ENCODE measurements at regions not wholly inside any gene's neighbourhood (a gene's known extent, or its start where the extent isn't known, plus 50 kb on each side); places are given as distances from the start of the nearest gene placed in this dataset.

GRCh38 chr3:13766128-13766527, 113.7 kb downstream of the WNT7A start:
- Histone ChIP-seq H3K9ac (no peak overlapping the region), H3K27me3 (no peaks in the 10 kb centered on the region), H3K79me2 (ENCODE audit: low read depth) (no peaks in the 10 kb centered on the region), H4K20me1 (ENCODE audit: low read depth) (no peaks in the 10 kb centered on the region), H3F3A (ENCODE audit: low read depth) (no peaks in the 10 kb centered on the region), H3K4me3 (no peak overlapping the region), H3K4me1 (no peaks in the 10 kb centered on the region), H3K36me3 (no peaks in the 10 kb centered on the region), H3K27ac (no peak overlapping the region), H2AFZ (replicated peaks) (no peak overlapping the region), H3K4me2 (no peak overlapping the region), H3K9me3 (ENCODE audit: low read depth) (no peaks in the 10 kb centered on the region)
- Mint-ChIP-seq H3K9me3 (peaks cover 5% of the 10 kb centered on the region), H3K27me3 (ENCODE audit: insufficient read depth, low read depth) (peaks cover 4% of the 10 kb centered on the region), H3K36me3 (no peaks in the 10 kb centered on the region), H3K27ac (no peak overlapping the region), H3K4me3 (no peak overlapping the region), H3K4me1 (peaks cover 18% of the 10 kb centered on the region)
- no peak for DNase-seq (ENCODE audit: low spot score)
- TF ChIP-seq EZH2phosphoT487 (IDR thresholded peaks at IDR 0.05) (no peak), EZH2 (IDR thresholded peaks at IDR 0.05) (no peak)
- TF ChIP-seq, protein P1, sequence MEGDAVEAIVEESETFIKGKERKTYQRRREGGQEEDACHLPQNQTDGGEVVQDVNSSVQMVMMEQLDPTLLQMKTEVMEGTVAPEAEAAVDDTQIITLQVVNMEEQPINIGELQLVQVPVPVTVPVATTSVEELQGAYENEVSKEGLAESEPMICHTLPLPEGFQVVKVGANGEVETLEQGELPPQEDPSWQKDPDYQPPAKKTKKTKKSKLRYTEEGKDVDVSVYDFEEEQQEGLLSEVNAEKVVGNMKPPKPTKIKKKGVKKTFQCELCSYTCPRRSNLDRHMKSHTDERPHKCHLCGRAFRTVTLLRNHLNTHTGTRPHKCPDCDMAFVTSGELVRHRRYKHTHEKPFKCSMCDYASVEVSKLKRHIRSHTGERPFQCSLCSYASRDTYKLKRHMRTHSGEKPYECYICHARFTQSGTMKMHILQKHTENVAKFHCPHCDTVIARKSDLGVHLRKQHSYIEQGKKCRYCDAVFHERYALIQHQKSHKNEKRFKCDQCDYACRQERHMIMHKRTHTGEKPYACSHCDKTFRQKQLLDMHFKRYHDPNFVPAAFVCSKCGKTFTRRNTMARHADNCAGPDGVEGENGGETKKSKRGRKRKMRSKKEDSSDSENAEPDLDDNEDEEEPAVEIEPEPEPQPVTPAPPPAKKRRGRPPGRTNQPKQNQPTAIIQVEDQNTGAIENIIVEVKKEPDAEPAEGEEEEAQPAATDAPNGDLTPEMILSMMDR (IDR thresholded peaks at IDR 0.05) = no peak

- Mint-ChIP-seq H3K27me3 (ENCODE audit: insufficient read depth, low read depth) (peaks cover 7% of the 10 kb centered on the region), H3K4me1 (peaks cover 3% of the 10 kb centered on the region), H3K27ac (peak overlapping the region; percentile 17), H3K4me3 (no peak overlapping the region), H3K36me3 (no peaks in the 10 kb centered on the region), H3K9me3 (peaks cover 5% of the 10 kb centered on the region)
- Histone ChIP-seq H3K4me3 (no peak overlapping the region), H3K27ac (no peak overlapping the region), H2AFZ (replicated peaks) (no peak overlapping the region), H3K9ac (no peak overlapping the region), H3K9me3 (ENCODE audit: low read depth) (no peaks in the 10 kb centered on the region), H3K36me3 (no peaks in the 10 kb centered on the region), H3K4me1 (no peaks in the 10 kb centered on the region), H3K79me2 (ENCODE audit: low read depth) (no peaks in the 10 kb centered on the region), H3K27me3 (no peaks in the 10 kb centered on the region), H3K4me2 (no peak overlapping the region), H3F3A (ENCODE audit: low read depth) (no peaks in the 10 kb centered on the region), H4K20me1 (ENCODE audit: low read depth) (no peaks in the 10 kb centered on the region)
- TF ChIP-seq, protein P1 (IDR thresholded peaks at IDR 0.05) = no peak
- no peak for TF ChIP-seq EZH2 (IDR thresholded peaks at IDR 0.05)
- no peak for TF ChIP-seq EZH2phosphoT487 (IDR thresholded peaks at IDR 0.05)
- DNase-seq (ENCODE audit: low spot score) = no peak
Observed at GRCh38 chr3:13764161-13764560, 115.7 kb downstream of the WNT7A start.

DNA sequence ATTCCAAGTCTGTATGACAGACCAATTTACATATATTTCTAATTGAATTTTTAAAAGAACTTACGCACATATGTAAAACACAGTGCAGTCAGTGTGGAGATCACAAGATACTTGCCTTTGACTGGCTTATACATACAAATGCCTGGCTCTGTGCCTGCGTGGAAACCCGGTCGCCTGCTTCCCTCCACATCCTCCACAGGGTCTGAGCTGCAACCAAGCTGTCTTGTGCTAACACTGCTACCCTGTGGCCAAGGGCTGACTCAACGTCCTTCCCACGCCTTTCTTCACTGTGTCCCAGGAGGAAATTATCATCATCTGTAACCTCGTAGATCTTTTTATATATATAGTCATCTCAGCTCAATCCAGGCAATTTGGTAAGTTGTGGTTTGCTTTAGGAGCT, 117.0 kb downstream of the WNT7A start:
- Histone ChIP-seq H3K9ac (no peak overlapping the region), H3K36me3 (no peaks in the 10 kb centered on the region), H3K4me2 (no peak overlapping the region), H3K9me3 (ENCODE audit: low read depth) (no peaks in the 10 kb centered on the region), H3K27ac (no peak overlapping the region), H3K79me2 (ENCODE audit: low read depth) (no peaks in the 10 kb centered on the region), H3K27me3 (no peaks in the 10 kb centered on the region), H3F3A (ENCODE audit: low read depth) (no peaks in the 10 kb centered on the region), H2AFZ (replicated peaks) (no peak overlapping the region), H3K4me1 (no peaks in the 10 kb centered on the region), H3K4me3 (no peak overlapping the region), H4K20me1 (ENCODE audit: low read depth) (no peaks in the 10 kb centered on the region)
- Mint-ChIP-seq H3K9me3 (peaks cover 5% of the 10 kb centered on the region), H3K27ac (no peak overlapping the region), H3K4me1 (peaks cover 3% of the 10 kb centered on the region), H3K4me3 (no peak overlapping the region), H3K36me3 (no peaks in the 10 kb centered on the region), H3K27me3 (ENCODE audit: insufficient read depth, low read depth) (peaks cover 7% of the 10 kb centered on the region)
- no peak for DNase-seq (ENCODE audit: low spot score)
- TF ChIP-seq, protein P1 (IDR thresholded peaks at IDR 0.05) = peak; percentile 18
- TF ChIP-seq EZH2phosphoT487 (IDR thresholded peaks at IDR 0.05) = no peak

Data from neural progenitor cell (in vitro differentiated cells).